H9 (cell line): ENCODE measurements at regions not wholly inside any gene's neighbourhood (a gene's known extent, or its start where the extent isn't known, plus 50 kb on each side); places are given as distances from the start of the nearest gene placed in this dataset.

Experiments
- DNase-seq: peaks from one replicate; pipeline ENCODE4 v3.0.0-alpha.2; 2017
- H2AFZ ChIP-seq: one replicate; pipeline ENCODE4 v1.6.1; 2013; ENCODE audit warnings: mild to moderate bottlenecking, low read length, control low read depth, moderate library complexity
- H2AK5ac ChIP-seq: 2 replicates; pipeline ENCODE4 v1.6.1; 2013; ENCODE audit warnings: low read length, control low read depth, mixed read lengths; ENCODE audit not compliant: insufficient read length
- H2BK120ac ChIP-seq: one replicate; pipeline ENCODE4 v1.6.1; 2013; ENCODE audit warnings: low read depth, mild to moderate bottlenecking, low read length, control low read depth, inconsistent platforms; ENCODE audit not compliant: poor library complexity, severe bottlenecking
- H2BK12ac ChIP-seq: 2 replicates; pipeline ENCODE4 v1.6.1; 2013; ENCODE audit warnings: low read length, control low read depth, mixed read lengths, low read depth; ENCODE audit not compliant: insufficient read length
- H2BK15ac ChIP-seq: 2 replicates; pipeline ENCODE4 v1.6.1; 2013; ENCODE audit warnings: low read depth, low read length, control low read depth
- H2BK20ac ChIP-seq: one replicate; pipeline ENCODE4 v1.6.1; 2013; ENCODE audit warnings: low read depth, mild to moderate bottlenecking, low read length, control low read depth, inconsistent platforms; ENCODE audit not compliant: poor library complexity, severe bottlenecking
- H2BK5ac ChIP-seq: 2 replicates; pipeline ENCODE4 v1.6.1; 2013; ENCODE audit warnings: low read length, control low read depth, mixed read lengths; ENCODE audit not compliant: insufficient read length
- H3K14ac ChIP-seq: 2 replicates; pipeline ENCODE4 v1.6.1; 2013; ENCODE audit warnings: low read length, control low read depth; ENCODE audit not compliant: insufficient read depth
- H3K18ac ChIP-seq: 2 replicates; pipeline ENCODE4 v1.6.1; 2013; ENCODE audit warnings: low read depth, mild to moderate bottlenecking, mixed read lengths, low read length, control low read depth; ENCODE audit not compliant: insufficient read length
- H3K23ac ChIP-seq: 2 replicates; pipeline ENCODE4 v1.6.1; 2013; ENCODE audit warnings: low read length, control low read depth, mixed read lengths, low read depth; ENCODE audit not compliant: insufficient read length
- H3K23me2 ChIP-seq: 2 replicates; pipeline ENCODE4 v1.6.1; 2013; ENCODE audit warnings: low read depth, mild to moderate bottlenecking, mixed read lengths, low read length, control low read depth; ENCODE audit not compliant: insufficient read length, poor library complexity, severe bottlenecking
- H3K27ac ChIP-seq: 2 replicates; pipeline ENCODE4 v1.5.1; 2013; ENCODE audit warnings: low read length, control low read depth, mixed read lengths, low read depth; ENCODE audit not compliant: insufficient read length
- H3K27me3 ChIP-seq: 2 replicates; pipeline ENCODE4 v1.6.1; 2013; ENCODE audit warnings: low read length, control low read depth, inconsistent platforms; ENCODE audit not compliant: insufficient read depth
- H3K4ac ChIP-seq: 2 replicates; pipeline ENCODE4 v1.6.1; 2013; ENCODE audit warnings: low read depth, mild to moderate bottlenecking, control low read depth, inconsistent platforms, low read length, moderate library complexity
- H3K4me1 ChIP-seq: 2 replicates; pipeline ENCODE4 v1.6.1; 2013; ENCODE audit warnings: low read length, control low read depth, inconsistent platforms; ENCODE audit not compliant: insufficient read depth
- H3K4me2 ChIP-seq: 2 replicates; pipeline ENCODE4 v1.6.1; 2013; ENCODE audit warnings: low read length, control low read depth, mixed read lengths; ENCODE audit not compliant: insufficient read length, insufficient read depth
- H3K56ac ChIP-seq: 2 replicates; pipeline ENCODE4 v1.6.1; 2013; ENCODE audit warnings: low read depth, mild to moderate bottlenecking, mixed read lengths, low read length, control low read depth; ENCODE audit not compliant: insufficient read length
- H3K79me1 ChIP-seq: 2 replicates; pipeline ENCODE4 v1.6.1; 2013; ENCODE audit warnings: low read depth, mild to moderate bottlenecking, moderate library complexity, low read length, control low read depth, inconsistent platforms; ENCODE audit not compliant: insufficient read depth, poor library complexity, severe bottlenecking
- H3K79me2 ChIP-seq: 2 replicates; pipeline ENCODE4 v1.6.1; 2013; ENCODE audit warnings: low read length, control low read depth, inconsistent platforms; ENCODE audit not compliant: insufficient read depth
- H3K9ac ChIP-seq: 2 replicates; pipeline ENCODE4 v1.6.1; 2013; ENCODE audit warnings: low read length, control low read depth, mixed read lengths; ENCODE audit not compliant: insufficient read length; ENCODE audit errors: extremely low read depth
- H3K9me3 ChIP-seq: one replicate; pipeline ENCODE4 v1.6.1; 2013; ENCODE audit warnings: low read depth, low read length, inconsistent platforms; ENCODE audit not compliant: control insufficient read depth
- H3T11ph ChIP-seq: one replicate; pipeline ENCODE4 v1.6.1; 2013; ENCODE audit warnings: mild to moderate bottlenecking, low read length, control low read depth, inconsistent platforms
- H4K20me1 ChIP-seq: one replicate; pipeline ENCODE4 v1.6.1; 2013; ENCODE audit not compliant: control insufficient read depth, insufficient read length, insufficient read depth
- H4K5ac ChIP-seq: 2 replicates; pipeline ENCODE4 v1.6.1; 2013; ENCODE audit warnings: low read depth, mild to moderate bottlenecking, mixed read lengths, low read length, control low read depth; ENCODE audit not compliant: insufficient read length
- H4K8ac ChIP-seq: replicated peaks from 2 replicates; pipeline ENCODE4 v1.6.1; 2013; ENCODE audit warnings: low read length, control low read depth, mixed read lengths, low read depth; ENCODE audit not compliant: insufficient read length
- H4K91ac ChIP-seq: 2 replicates; pipeline ENCODE4 v1.6.1; 2013; ENCODE audit warnings: low read depth, mild to moderate bottlenecking, moderate library complexity, mixed read lengths, low read length, control low read depth; ENCODE audit not compliant: insufficient read length
- H3K27ac Mint-ChIP-seq, 3 experiments: 2 replicates in 2 of 3; 3 replicates in 1 of 3; pipeline ENCODE4 v1.8.0; 2020 to 2021; ENCODE audit warnings: mixed read lengths in 3 of 3, mild to moderate bottlenecking in 1 of 3, moderate library complexity in 1 of 3
- H3K27me3 Mint-ChIP-seq: 2 replicates; pipeline ENCODE4 v1.8.0; 2021; ENCODE audit warnings: low read depth, mild to moderate bottlenecking, moderate library complexity, mixed read lengths
- H3K36me3 Mint-ChIP-seq, 3 experiments: 2 replicates in 2 of 3; 3 replicates in 1 of 3; pipeline ENCODE4 v1.8.0; 2020 to 2021; ENCODE audit warnings: low read depth in 3 of 3, mixed read lengths in 3 of 3; ENCODE audit not compliant: insufficient read depth in 1 of 3
- H3K4me1 Mint-ChIP-seq, 2 experiments: 2 replicates each; pipeline ENCODE4 v1.8.0; 2020; ENCODE audit warnings: mixed read lengths in 2 of 2
- H3K4me3 Mint-ChIP-seq, 2 experiments: 2 replicates in 1 of 2; 3 replicates in 1 of 2; pipeline ENCODE4 v1.8.0; 2020 to 2021; ENCODE audit warnings: mild to moderate bottlenecking in 2 of 2, mixed read lengths in 2 of 2, moderate library complexity in 1 of 2
- H3K9me3 Mint-ChIP-seq, 2 experiments: 2 replicates in 1 of 2; 3 replicates in 1 of 2; pipeline ENCODE4 v1.8.0; 2020; ENCODE audit warnings: mild to moderate bottlenecking in 2 of 2, mixed read lengths in 2 of 2, moderate library complexity in 1 of 2
- CTCF ChIP-seq: fragments of 200-600 bp; sonication (generic); conservative IDR thresholded peaks from 3 replicates; pipeline ENCODE4 v1.8.0; 2021; ENCODE audit warnings: antibody characterized with exemption, mild to moderate bottlenecking

GRCh38 chr5:51908215-51908614 is 525.0 kb downstream of the ISL1 start:
- Histone ChIP-seq H2BK15ac (no peak overlapping the region), H3K14ac (no peak overlapping the region), H2BK120ac (no peak overlapping the region), H3K23ac (no peak overlapping the region), H3K4ac (no peak overlapping the region), H2BK20ac (no peak overlapping the region), H4K91ac (no peak overlapping the region), H2AFZ (no peak overlapping the region), H3K9ac (no peak overlapping the region), H4K8ac (no peak overlapping the region), H4K20me1 (no peaks in the 10 kb centered on the region), H2BK5ac (no peak overlapping the region), H3K79me2 (no peaks in the 10 kb centered on the region), H3K4me2 (no peak overlapping the region), H3T11ph (no peak overlapping the region), H3K27ac (no peak overlapping the region), H3K27me3 (no peaks in the 10 kb centered on the region), H2AK5ac (no peak overlapping the region), H3K56ac (no peak overlapping the region), H4K5ac (no peak overlapping the region), H3K18ac (no peak overlapping the region), H3K23me2 (no peaks in the 10 kb centered on the region), H3K4me1 (no peaks in the 10 kb centered on the region), H3K9me3 (no peaks in the 10 kb centered on the region), H2BK12ac (no peak overlapping the region), H3K79me1 (no peaks in the 10 kb centered on the region)
- no peak for TF ChIP-seq CTCF
- Mint-ChIP-seq H3K36me3 (no peaks in the 10 kb centered on the region), H3K4me1 (no peaks in the 10 kb centered on the region), H3K4me3 (no peak overlapping the region), H3K27me3 (no peaks in the 10 kb centered on the region), H3K9me3 (no peaks in the 10 kb centered on the region), H3K27ac (no peak overlapping the region)
- DNase-seq = no peak
